Activated naive CD8-positive, alpha-beta T cell treated with anti-CD3 and anti-CD28 coated beads, Interleukin-2, amount 10 ng/mL, durations not matched to agents 7 days and 5 days (primary cell): ENCODE measurements at regions not wholly inside any gene's neighbourhood (a gene's known extent, or its start where the extent isn't known, plus 50 kb on each side); places are given as distances from the start of the nearest gene placed in this dataset.

ENCODE experiments used
- ATAC-seq: fragments of 150-1000 bp; cut with Tn5 transposase; one replicate; pipeline ENCODE4 v1.10.0; 2021; ENCODE audit warnings: low read depth, moderate library complexity
- POLR2A ChIA-PET: fragments of 350-600 bp; sonication (Branson Sonifier 250); formaldehyde crosslinking; loops from one replicate; lab custom pipeline; 2021; ENCODE audit warnings: antibody characterized with exemption; lab: Charles Lee
- DNase-seq: peaks from one replicate; pipeline ENCODE4 v3.0.0; 2021
- H3K27ac Mint-ChIP-seq: one replicate; pipeline ENCODE4 v1.8.0; 2022; ENCODE audit warnings: mild to moderate bottlenecking, mixed read lengths
- H3K27me3 Mint-ChIP-seq: one replicate; pipeline ENCODE4 v1.8.0; 2022; ENCODE audit warnings: mild to moderate bottlenecking, moderate library complexity, mixed read lengths
- H3K36me3 Mint-ChIP-seq: one replicate; pipeline ENCODE4 v1.8.0; 2021; ENCODE audit warnings: mild to moderate bottlenecking, mixed read lengths
- H3K4me1 Mint-ChIP-seq: one replicate; pipeline ENCODE4 v1.8.0; 2021; ENCODE audit warnings: mixed read lengths
- H3K4me3 Mint-ChIP-seq: one replicate; pipeline ENCODE4 v1.8.0; 2022; ENCODE audit warnings: mild to moderate bottlenecking, moderate library complexity, mixed read lengths
- H3K9me3 Mint-ChIP-seq: one replicate; pipeline ENCODE4 v1.8.0; 2021; ENCODE audit warnings: mixed read lengths

DNA sequence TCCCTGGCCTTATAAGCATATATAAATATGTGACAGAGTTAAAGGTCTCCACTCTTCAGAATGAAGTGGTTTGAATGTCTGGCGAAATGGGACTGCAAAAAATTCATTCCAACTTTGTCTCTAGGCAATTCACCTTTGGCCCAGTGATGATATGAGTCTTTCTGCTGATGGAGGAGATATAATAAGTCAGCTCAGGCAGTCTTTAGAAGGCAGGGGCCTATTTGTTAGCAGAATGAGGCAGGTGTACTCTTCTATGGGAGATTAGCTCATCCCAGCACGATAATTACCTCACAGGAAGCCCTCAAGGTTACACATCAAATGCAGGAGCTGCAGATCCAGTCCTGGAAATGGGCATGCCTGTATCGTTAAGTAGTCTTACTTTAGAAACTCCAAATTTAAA lies 300.5 kb downstream of the NR2F1-AS1 start:
- DNase-seq (no peak), ATAC-seq (no peak)
- Mint-ChIP-seq H3K4me1 (no peaks in the 10 kb centered on the region), H3K27ac (no peak overlapping the region), H3K27me3 (no peaks in the 10 kb centered on the region), H3K4me3 (no peak overlapping the region), H3K9me3 (no peaks in the 10 kb centered on the region), H3K36me3 (no peaks in the 10 kb centered on the region)
- POLR2A ChIA-PET = no interaction called here

DNA sequence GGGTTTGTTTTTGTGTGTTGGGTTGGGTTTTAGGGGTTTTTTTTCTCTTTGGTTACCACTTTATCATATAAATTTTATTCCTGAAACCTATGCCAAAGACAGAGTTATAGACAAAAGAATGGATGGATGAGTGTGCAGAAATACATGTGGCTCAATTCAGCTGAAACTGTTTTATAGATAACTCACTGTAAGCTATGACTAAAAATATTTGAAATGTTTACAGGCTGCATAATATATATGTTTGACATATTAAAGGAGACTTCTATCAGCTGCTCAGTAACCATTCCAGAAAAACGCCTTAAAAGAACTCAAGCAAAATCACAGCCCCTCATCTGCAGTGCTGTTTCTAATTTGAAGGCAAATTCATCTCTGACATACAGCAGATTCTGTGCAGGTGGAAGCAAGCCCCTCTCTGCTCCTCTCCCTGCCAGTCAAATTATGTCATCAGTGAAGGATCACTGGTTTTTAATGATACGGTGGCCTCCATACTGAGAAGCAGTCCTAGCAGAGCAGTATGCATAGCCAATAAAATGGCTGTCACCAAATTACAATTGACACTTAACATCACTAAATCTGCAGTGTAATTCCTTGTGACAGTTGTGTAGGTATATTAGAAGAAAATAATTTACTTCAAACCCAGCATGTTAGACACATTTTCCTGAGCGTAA lies 301.6 kb downstream of the NR2F1-AS1 start:
- POLR2A ChIA-PET = no interaction called here
- no peak for DNase-seq
- Mint-ChIP-seq H3K9me3 (no peaks in the 10 kb centered on the region), H3K4me3 (no peak overlapping the region), H3K4me1 (no peaks in the 10 kb centered on the region), H3K27me3 (no peaks in the 10 kb centered on the region), H3K27ac (no peak overlapping the region), H3K36me3 (no peaks in the 10 kb centered on the region)
- no peak for ATAC-seq

DNA sequence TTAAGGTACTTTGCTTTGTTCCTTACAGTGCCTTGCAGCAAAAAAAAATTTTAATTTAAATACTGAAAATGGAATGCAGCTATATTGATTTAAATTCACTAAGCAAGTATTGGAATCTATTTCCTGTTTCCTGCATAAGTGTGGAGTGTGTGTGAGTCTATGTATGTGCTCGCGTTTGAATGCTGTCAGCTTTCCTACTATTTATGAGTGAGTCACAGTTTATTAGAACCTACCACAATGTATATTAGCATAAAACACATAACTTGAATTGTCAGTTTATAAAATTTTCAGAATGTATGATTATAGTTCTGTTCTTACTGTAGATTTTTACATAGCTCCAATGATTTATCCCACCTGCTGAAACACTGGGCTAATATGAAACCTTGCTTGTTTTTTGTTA lies 302.1 kb downstream of the NR2F1-AS1 start:
- POLR2A ChIA-PET = no interaction called here
- H3K27me3 Mint-ChIP-seq = no peaks in the 10 kb centered on the region
- no peak overlapping the region for H3K27ac Mint-ChIP-seq
- H3K9me3 Mint-ChIP-seq = no peaks in the 10 kb centered on the region
- ATAC-seq = no peak
- H3K4me1 Mint-ChIP-seq = no peaks in the 10 kb centered on the region
- no peaks in the 10 kb centered on the region for H3K36me3 Mint-ChIP-seq
- DNase-seq = no peak
- H3K4me3 Mint-ChIP-seq = no peak overlapping the region

DNA sequence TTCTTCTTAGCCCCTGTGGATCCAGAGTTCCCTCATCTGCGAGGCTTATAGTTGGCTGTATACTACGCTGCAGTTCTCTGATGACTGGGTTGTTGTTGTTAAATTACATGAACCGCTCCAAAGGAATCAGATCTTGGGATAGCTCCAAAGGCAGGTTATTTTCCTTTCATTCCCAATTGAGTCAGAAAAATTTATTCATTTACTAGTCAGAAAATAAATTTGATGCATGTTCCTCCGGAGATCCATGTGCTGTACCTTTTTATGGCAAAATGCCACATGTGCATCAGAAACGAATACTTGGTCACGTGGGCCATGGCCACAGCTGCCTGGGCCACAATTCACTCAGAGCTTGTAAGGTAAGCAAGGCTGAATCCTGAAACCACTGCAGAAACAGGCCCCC lies 304.0 kb downstream of the NR2F1-AS1 start:
- no peaks in the 10 kb centered on the region for H3K9me3 Mint-ChIP-seq
- POLR2A ChIA-PET = no interaction called here
- H3K27me3 Mint-ChIP-seq = no peaks in the 10 kb centered on the region
- DNase-seq = no peak
- ATAC-seq = no peak
- H3K27ac Mint-ChIP-seq = no peak overlapping the region
- H3K4me1 Mint-ChIP-seq = no peaks in the 10 kb centered on the region
- H3K36me3 Mint-ChIP-seq = no peaks in the 10 kb centered on the region
- no peak overlapping the region for H3K4me3 Mint-ChIP-seq

DNA sequence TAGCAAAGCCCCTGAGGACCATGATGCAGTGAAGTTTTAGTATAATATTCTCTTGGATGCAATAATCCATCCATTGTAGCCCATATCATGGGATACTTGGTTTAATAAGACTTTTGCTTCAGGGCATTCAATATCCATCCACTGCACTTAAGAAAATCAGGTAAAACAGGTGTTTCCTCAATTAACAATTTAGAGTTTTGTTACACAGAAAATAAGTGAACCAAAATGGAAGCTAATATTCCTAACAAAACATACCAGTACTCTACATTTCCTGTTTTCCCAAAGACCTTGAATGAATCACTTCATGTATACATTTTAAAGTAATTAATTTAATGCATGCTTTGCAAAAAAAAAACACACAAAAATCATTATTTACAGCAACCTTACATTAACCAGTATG lies 305.6 kb downstream of the NR2F1-AS1 start:
- ATAC-seq (no peak), DNase-seq (no peak)
- no peak overlapping the region for H3K27ac Mint-ChIP-seq
- no peaks in the 10 kb centered on the region for H3K4me1 Mint-ChIP-seq
- H3K4me3 Mint-ChIP-seq = no peak overlapping the region
- POLR2A ChIA-PET = no interaction called here
- no peaks in the 10 kb centered on the region for H3K9me3 Mint-ChIP-seq
- no peaks in the 10 kb centered on the region for H3K36me3 Mint-ChIP-seq
- no peaks in the 10 kb centered on the region for H3K27me3 Mint-ChIP-seq

DNA sequence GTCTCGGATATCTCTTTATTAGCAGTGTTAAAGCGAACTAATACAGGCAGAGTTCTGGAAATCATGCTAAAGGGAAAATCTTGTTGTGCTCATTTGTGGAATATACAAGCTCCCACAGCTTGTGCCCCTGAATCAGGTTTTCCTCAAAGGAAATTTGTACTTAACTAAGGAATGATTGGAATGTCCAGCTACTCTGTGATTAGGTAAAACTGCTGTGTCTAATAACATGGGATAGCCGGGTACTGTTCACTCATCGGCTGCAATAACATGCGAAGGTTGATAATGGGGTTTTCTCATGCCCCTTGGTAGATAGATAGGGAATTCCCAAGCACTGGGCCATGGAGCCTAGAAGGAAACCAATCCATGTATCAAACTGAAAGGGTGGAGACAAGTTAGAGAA lies 306.7 kb downstream of the NR2F1-AS1 start:
- Mint-ChIP-seq H3K36me3 (no peaks in the 10 kb centered on the region), H3K27ac (no peak overlapping the region), H3K27me3 (no peaks in the 10 kb centered on the region), H3K4me3 (no peak overlapping the region), H3K4me1 (no peaks in the 10 kb centered on the region), H3K9me3 (no peaks in the 10 kb centered on the region)
- POLR2A ChIA-PET = no interaction called here
- no peak for DNase-seq
- ATAC-seq = no peak

DNA sequence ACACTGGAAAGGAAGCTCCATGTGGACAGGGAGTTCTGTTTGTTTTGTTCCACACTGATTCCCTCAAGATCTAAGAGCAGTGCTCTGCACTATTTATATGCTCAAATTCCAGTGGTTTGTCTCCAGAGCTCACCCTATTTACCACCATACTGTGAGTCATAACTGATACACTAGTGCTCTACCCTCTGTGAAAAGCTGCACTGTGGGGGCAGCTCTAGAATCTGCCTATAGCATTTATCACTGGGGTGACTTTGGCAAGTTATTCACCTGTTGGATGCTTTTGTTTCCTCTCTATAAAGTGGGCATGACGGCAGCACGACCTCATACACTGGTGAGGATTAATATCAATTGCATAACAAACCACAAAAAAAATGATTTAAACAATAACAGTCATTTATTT lies 307.8 kb downstream of the NR2F1-AS1 start:
- no peak for ATAC-seq
- no peak overlapping the region for H3K27ac Mint-ChIP-seq
- H3K4me1 Mint-ChIP-seq = no peaks in the 10 kb centered on the region
- no peak overlapping the region for H3K4me3 Mint-ChIP-seq
- POLR2A ChIA-PET = no interaction called here
- no peak for DNase-seq
- no peaks in the 10 kb centered on the region for H3K36me3 Mint-ChIP-seq
- H3K9me3 Mint-ChIP-seq = peaks cover 2% of the 10 kb centered on the region
- no peaks in the 10 kb centered on the region for H3K27me3 Mint-ChIP-seq

DNA sequence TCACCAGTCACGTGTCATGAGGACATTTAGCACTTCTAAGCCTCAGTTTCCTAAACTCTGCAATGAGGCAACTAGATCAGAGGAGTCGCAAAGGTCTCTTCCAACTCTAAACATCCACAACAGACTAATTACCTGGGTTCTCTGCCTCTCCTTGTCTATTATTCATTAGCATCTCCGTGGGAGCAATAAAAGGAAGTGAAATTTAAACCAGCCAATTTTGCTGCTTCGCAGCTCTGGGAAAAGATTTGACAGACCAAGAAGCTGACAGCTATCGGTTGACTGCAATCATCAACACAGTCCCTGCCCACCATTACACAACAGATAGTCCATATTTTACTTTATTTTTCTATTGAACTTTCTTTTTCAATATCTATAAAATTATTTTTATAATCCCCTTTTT lies 308.9 kb downstream of the NR2F1-AS1 start:
- no peak overlapping the region for H3K27ac Mint-ChIP-seq
- no peaks in the 10 kb centered on the region for H3K36me3 Mint-ChIP-seq
- no peaks in the 10 kb centered on the region for H3K4me1 Mint-ChIP-seq
- H3K9me3 Mint-ChIP-seq = peaks cover 2% of the 10 kb centered on the region
- no peak overlapping the region for H3K4me3 Mint-ChIP-seq
- no peaks in the 10 kb centered on the region for H3K27me3 Mint-ChIP-seq
- DNase-seq (no peak), ATAC-seq (no peak)
- POLR2A ChIA-PET = no interaction called here

DNA sequence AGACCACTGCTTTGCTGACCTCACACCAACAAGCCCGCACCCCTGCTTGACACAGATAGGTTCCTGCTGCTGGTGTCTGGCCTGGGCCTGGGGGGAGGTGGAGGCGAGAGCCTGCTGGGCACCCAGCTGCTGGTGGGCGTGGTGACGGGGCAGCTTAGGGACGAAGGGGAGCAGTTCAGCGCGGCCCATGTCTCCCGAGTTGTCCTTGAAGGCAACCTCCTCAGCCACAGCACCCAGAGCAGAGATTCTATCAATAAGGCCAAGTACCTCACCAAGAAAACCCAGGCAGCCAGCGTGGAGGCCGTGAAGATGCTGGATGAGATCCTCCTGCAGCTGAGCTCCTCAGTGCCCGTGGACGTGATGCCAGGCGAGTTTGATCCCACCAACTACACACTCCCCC lies 313.3 kb downstream of the NR2F1-AS1 start:
- Mint-ChIP-seq H3K36me3 (no peaks in the 10 kb centered on the region), H3K4me3 (no peak overlapping the region), H3K27ac (no peak overlapping the region), H3K4me1 (no peaks in the 10 kb centered on the region), H3K27me3 (no peaks in the 10 kb centered on the region), H3K9me3 (peaks cover 2% of the 10 kb centered on the region)
- ATAC-seq (no peak), DNase-seq (no peak)
- POLR2A ChIA-PET = no interaction called here

DNA sequence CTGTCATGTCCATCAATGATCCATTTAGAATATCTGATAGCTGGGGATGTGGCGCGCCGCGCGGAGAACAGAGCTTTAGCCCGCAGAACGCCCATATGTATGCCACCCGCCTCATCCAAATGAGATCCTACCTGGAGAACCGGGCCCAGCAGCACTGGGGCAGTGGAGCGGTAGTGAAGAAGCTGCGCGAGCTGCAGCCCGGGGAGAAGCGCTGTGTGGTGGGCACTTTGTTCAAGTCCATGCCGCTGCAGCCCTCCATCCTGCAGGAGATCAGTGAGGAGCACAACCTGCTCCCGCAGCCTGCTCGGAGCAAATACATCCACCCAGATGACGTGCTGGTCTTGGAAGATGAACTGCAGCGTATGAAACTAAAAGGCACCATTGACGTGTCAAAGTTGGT lies 313.7 kb downstream of the NR2F1-AS1 start:
- no peak for DNase-seq
- Mint-ChIP-seq H3K27ac (no peak overlapping the region), H3K27me3 (no peaks in the 10 kb centered on the region), H3K36me3 (no peaks in the 10 kb centered on the region), H3K4me1 (no peaks in the 10 kb centered on the region), H3K9me3 (peaks cover 2% of the 10 kb centered on the region), H3K4me3 (no peak overlapping the region)
- ATAC-seq = no peak
- POLR2A ChIA-PET = no interaction called here

DNA sequence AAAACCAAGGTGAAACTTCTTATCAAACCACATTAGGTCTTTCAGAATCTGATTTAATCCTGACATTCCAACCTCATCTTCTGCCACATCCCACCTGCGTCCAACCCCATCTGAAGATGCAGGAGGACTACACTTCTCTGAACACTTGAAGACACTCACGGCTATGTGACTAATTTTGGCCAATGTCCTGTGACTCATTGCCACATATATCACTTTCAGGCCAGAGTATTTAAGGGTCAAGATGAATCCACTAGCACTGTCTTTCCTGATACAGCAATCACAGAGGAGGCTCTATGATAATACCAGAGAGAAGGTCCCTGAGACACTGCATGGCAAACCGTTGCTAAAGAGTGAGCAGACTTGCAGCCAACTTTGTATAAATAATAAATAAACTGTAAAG lies 323.4 kb downstream of the NR2F1-AS1 start:
- no peak for DNase-seq
- peaks cover 2% of the 10 kb centered on the region for H3K9me3 Mint-ChIP-seq
- POLR2A ChIA-PET = no interaction called here
- no peak for ATAC-seq
- H3K36me3 Mint-ChIP-seq = no peaks in the 10 kb centered on the region
- no peaks in the 10 kb centered on the region for H3K27me3 Mint-ChIP-seq
- no peaks in the 10 kb centered on the region for H3K4me1 Mint-ChIP-seq
- H3K4me3 Mint-ChIP-seq = no peak overlapping the region
- H3K27ac Mint-ChIP-seq = no peak overlapping the region

DNA sequence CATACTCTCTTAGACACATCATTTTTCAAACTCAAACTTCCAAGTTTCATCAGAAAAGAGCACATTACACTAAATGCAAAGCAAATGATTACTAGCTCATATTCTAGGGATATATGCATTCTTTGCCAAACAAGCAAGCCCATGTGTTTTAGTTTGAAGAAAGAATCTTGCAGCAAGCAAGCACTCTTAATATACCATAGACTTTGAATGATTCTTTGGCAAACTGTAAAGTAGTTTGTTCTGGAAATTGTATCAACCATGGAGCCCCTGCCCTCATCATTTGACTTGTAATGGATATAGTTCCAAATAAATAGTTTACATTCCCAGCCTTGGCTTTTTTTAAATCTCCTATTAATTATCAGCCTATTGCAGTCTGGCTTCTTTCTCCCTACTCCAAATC lies 325.2 kb downstream of the NR2F1-AS1 start:
- POLR2A ChIA-PET = no interaction called here
- Mint-ChIP-seq H3K27me3 (no peaks in the 10 kb centered on the region), H3K27ac (no peak overlapping the region), H3K36me3 (no peaks in the 10 kb centered on the region), H3K9me3 (peaks cover 2% of the 10 kb centered on the region), H3K4me1 (no peaks in the 10 kb centered on the region), H3K4me3 (no peak overlapping the region)
- DNase-seq (no peak), ATAC-seq (no peak)

DNA sequence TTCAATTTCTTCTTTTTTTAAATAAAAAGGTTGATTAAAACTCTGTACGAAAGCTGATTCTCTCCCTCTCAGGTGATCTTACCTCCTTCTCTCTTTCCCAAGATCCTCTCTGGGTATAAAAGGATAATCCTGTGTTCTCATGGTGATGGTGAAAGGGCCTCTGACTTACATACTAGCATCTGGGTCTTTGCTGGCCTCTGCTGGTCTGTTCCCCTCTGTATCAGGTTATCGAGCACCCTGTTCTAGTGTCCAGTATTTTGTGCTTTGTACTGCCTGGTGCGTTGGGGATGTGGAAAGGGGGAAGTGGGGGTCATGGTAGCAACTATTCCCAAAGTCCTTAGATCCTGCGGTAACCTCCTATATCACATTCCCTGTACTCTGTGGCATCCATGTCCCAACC lies 328.9 kb downstream of the NR2F1-AS1 start:
- H3K27ac Mint-ChIP-seq = no peak overlapping the region
- H3K4me1 Mint-ChIP-seq = no peaks in the 10 kb centered on the region
- no peaks in the 10 kb centered on the region for H3K9me3 Mint-ChIP-seq
- no peaks in the 10 kb centered on the region for H3K27me3 Mint-ChIP-seq
- POLR2A ChIA-PET = no interaction called here
- no peak for DNase-seq
- H3K4me3 Mint-ChIP-seq = no peak overlapping the region
- ATAC-seq = no peak
- no peaks in the 10 kb centered on the region for H3K36me3 Mint-ChIP-seq

DNA sequence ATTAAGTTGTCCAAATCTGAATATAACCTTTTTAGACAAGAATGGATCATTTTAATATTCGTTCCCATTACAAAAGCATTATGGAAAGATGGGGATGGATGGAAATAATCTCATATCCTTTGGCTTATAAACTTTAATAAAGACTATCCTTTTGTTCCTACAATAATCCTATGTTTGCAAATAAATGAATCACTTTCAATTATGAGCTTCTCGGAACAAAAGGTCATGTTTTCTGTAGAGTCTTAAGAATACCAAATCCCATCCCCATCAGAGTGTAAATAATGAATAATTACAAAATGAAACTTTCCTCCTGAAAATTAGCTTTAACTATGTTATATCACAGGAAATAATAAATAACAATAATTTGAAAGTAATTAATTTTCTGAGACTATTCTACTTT lies 329.7 kb downstream of the NR2F1-AS1 start:
- POLR2A ChIA-PET = no interaction called here
- Mint-ChIP-seq H3K27me3 (no peaks in the 10 kb centered on the region), H3K4me1 (no peaks in the 10 kb centered on the region), H3K4me3 (no peak overlapping the region), H3K9me3 (no peaks in the 10 kb centered on the region), H3K27ac (no peak overlapping the region), H3K36me3 (no peaks in the 10 kb centered on the region)
- DNase-seq (no peak), ATAC-seq (no peak)

DNA sequence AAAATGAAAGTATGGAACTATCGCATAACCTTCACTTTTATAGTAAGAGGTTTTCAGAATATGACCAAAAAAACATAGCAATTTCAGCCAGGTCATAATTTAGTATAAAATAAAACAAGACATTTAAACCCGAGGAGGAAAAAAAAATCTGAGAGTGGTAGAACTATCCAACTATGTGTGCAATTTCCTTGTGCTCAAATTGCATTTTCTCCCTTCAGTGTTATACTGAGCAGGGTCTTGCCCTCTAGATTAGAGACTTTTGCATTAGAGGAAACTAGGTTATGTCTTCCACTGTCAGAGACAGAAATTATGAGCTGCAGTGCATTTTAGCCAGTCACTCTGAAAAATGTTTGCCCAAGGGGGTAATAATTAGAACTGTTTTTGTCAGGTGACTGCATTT lies 330.6 kb downstream of the NR2F1-AS1 start:
- no peak overlapping the region for H3K27ac Mint-ChIP-seq
- POLR2A ChIA-PET = no interaction called here
- no peak overlapping the region for H3K4me3 Mint-ChIP-seq
- no peak for DNase-seq
- H3K4me1 Mint-ChIP-seq = no peaks in the 10 kb centered on the region
- H3K36me3 Mint-ChIP-seq = no peaks in the 10 kb centered on the region
- ATAC-seq = no peak
- H3K9me3 Mint-ChIP-seq = no peaks in the 10 kb centered on the region
- no peaks in the 10 kb centered on the region for H3K27me3 Mint-ChIP-seq
